B cell (primary cell): ENCODE measurements at regions not wholly inside any gene's neighbourhood (a gene's known extent, or its start where the extent isn't known, plus 50 kb on each side); places are given as distances from the start of the nearest gene placed in this dataset.

Experiments
- ATAC-seq: fragments of 200-7000 bp; cut with Tn5 transposase; one replicate; pipeline ENCODE4 v1.10.0; 2021; ENCODE audit warnings: low read depth, mild to moderate bottlenecking, moderate number of reproducible peaks, moderate library complexity
- CTCF ChIA-PET: fragments of 350-600 bp; sonication (Branson Sonifier 250); formaldehyde crosslinking; loops from one replicate; lab custom pipeline; 2021; ENCODE audit warnings: antibody characterized with exemption, inconsistent platforms; lab: Charles Lee
- POLR2A ChIA-PET: fragments of 350-600 bp; sonication (Branson Sonifier 250); formaldehyde crosslinking; loops from one replicate; lab custom pipeline; 2021; ENCODE audit warnings: antibody characterized with exemption; lab: Charles Lee
- DNase-seq: peaks from one replicate; pipeline ENCODE4 v3.0.0; 2013
- H2AFZ ChIP-seq: 2 replicates; pipeline ENCODE4 v1.6.1; 2012; ENCODE audit warnings: mild to moderate bottlenecking, low read depth, low read length; ENCODE audit not compliant: insufficient read depth, poor library complexity, severe bottlenecking
- H3K27ac ChIP-seq, 2 donors: 1 replicate in 1 of 2; 2 replicates in 1 of 2; pipeline ENCODE4 v1.5.1; 2012 to 2013; ENCODE audit warnings: low read length in 2 of 2, mild to moderate bottlenecking in 2 of 2, moderate library complexity in 1 of 2
- H3K27me3 ChIP-seq, 4 experiments: fragments of 200-600 bp in 1 of 4; sonication (generic) in 1 of 4; replicated peaks in 1 of 4; 1 replicate in 2 of 4; 2 replicates in 2 of 4; pipeline versions ENCODE4 v1.6.1 to v1.7.0; 2013 to 2016; ENCODE audit warnings: low read length in 3 of 4, mild to moderate bottlenecking in 2 of 4, mixed read lengths in 1 of 4, moderate library complexity in 1 of 4; ENCODE audit not compliant: insufficient read depth in 4 of 4, control insufficient read depth in 3 of 4; ENCODE audit errors: control extremely low read depth in 1 of 4
- H3K36me3 ChIP-seq, 2 experiments: replicated peaks in 1 of 2; 1 replicate in 1 of 2; 2 replicates in 1 of 2; pipeline versions ENCODE4 v1.6.1 to v1.7.1; 2013; ENCODE audit warnings: low read length in 1 of 2; ENCODE audit not compliant: insufficient read depth in 2 of 2, control insufficient read depth in 1 of 2; ENCODE audit errors: control extremely low read depth in 1 of 2, extremely low read depth in 1 of 2
- H3K4me1 ChIP-seq, 2 donors: fragments of 200-600 bp in 1 of 2; sonication (generic) in 1 of 2; 1 replicate in 1 of 2; 2 replicates in 1 of 2; pipeline versions ENCODE4 v1.5.1 to v1.6.1; 2013 to 2017; ENCODE audit warnings: low read length in 2 of 2; ENCODE audit not compliant: control insufficient read depth in 2 of 2, insufficient read depth in 2 of 2
- H3K4me2 ChIP-seq: replicated peaks from 2 replicates; pipeline ENCODE3; 2012; ENCODE audit warnings: mild to moderate bottlenecking, low read depth, low read length; ENCODE audit not compliant: poor library complexity, severe bottlenecking
- H3K4me3 ChIP-seq, 5 experiments: fragments of 200-600 bp in 1 of 5; sonication (generic) in 1 of 5; 1 replicate in 3 of 5; 2 replicates in 2 of 5; pipeline versions ENCODE4 v1.5.1 to v1.7.0; 2011 to 2016; ENCODE audit warnings: low read length in 4 of 5, mild to moderate bottlenecking in 4 of 5, low read depth in 2 of 5, control low read depth in 1 of 5, moderate library complexity in 1 of 5; ENCODE audit not compliant: insufficient read depth in 1 of 5; ENCODE audit errors: control extremely low read depth in 1 of 5, extremely low read depth in 1 of 5
- H3K79me2 ChIP-seq: fragments of 200-600 bp; sonication (generic); one replicate; pipeline ENCODE4 v1.6.0; 2016; ENCODE audit warnings: low read length; ENCODE audit not compliant: control insufficient read depth, insufficient read depth
- H3K9ac ChIP-seq: fragments of 200-600 bp; sonication (generic); 2 replicates; pipeline ENCODE4 v1.6.1; 2017; ENCODE audit warnings: mild to moderate bottlenecking, low read length, moderate library complexity
- H3K9me3 ChIP-seq, 3 donors: one replicate each; pipeline versions ENCODE4 v1.6.1 to v1.7.1; 2013; ENCODE audit warnings: low read length in 2 of 3; ENCODE audit not compliant: control insufficient read depth in 2 of 3, insufficient read depth in 1 of 3; ENCODE audit errors: control extremely low read depth in 1 of 3
- H4K20me1 ChIP-seq: 2 replicates; pipeline ENCODE4 v1.6.0; 2012; ENCODE audit warnings: mild to moderate bottlenecking, low read length; ENCODE audit not compliant: insufficient read depth, control insufficient read depth, poor library complexity, severe bottlenecking
- H3K27ac Mint-ChIP-seq: one replicate; pipeline ENCODE4 v1.8.0; 2021; ENCODE audit warnings: mixed read lengths
- H3K27me3 Mint-ChIP-seq: one replicate; pipeline ENCODE4 v1.8.0; 2021; ENCODE audit warnings: mixed read lengths
- H3K4me1 Mint-ChIP-seq: one replicate; pipeline ENCODE4 v1.8.0; 2021; ENCODE audit warnings: mixed read lengths
- H3K4me3 Mint-ChIP-seq: one replicate; pipeline ENCODE4 v1.8.0; 2021; ENCODE audit warnings: mixed read lengths
- H3K9me3 Mint-ChIP-seq: one replicate; pipeline ENCODE4 v1.8.0; 2022; ENCODE audit warnings: mixed read lengths; ENCODE audit not compliant: insufficient read depth
- CTCF ChIP-seq: fragments of 200-600 bp; IDR thresholded peaks from one replicate; pipeline ENCODE4 v1.8.0; 2022; ENCODE audit warnings: antibody characterized with exemption, mild to moderate bottlenecking
- EZH2 ChIP-seq: IDR thresholded peaks from 2 replicates; pipeline ENCODE4 v1.6.1; 2012; ENCODE audit warnings: borderline replicate concordance, low read depth, mild to moderate bottlenecking, moderate library complexity, low read length; ENCODE audit not compliant: insufficient read depth, poor library complexity, severe bottlenecking
- WGBS: methylation state at CpG from one replicate; pipeline ENCODE4 v1.1.5; 2013; ENCODE audit warnings: missing lambda C conversion rate; ENCODE audit not compliant: insufficient coverage; 5-methylcytosine and 5-hydroxymethylcytosine counted together
- intact Hi-C: fragments of 100-400 bp; cut with micrococcal nuclease; formaldehyde crosslinking; loops from one replicate; pipeline ENCODE4 v1.10.0; 2022

GRCh38 chr2:228273159-228273558, 91.7 kb upstream of the SPHKAP start:
- Mint-ChIP-seq H3K4me1 (no peaks in the 10 kb centered on the region), H3K27me3 (no peaks in the 10 kb centered on the region), H3K4me3 (no peak overlapping the region), H3K27ac (no peak overlapping the region), H3K9me3 (peaks cover 9% of the 10 kb centered on the region)
- peaks cover 0 to 5% (median 0%) of the 10 kb centered on the region in 3 donors for H3K9me3 ChIP-seq
- H2AFZ ChIP-seq: no peak overlapping the region
- H3K4me1 ChIP-seq: no peaks in the 10 kb centered on the region
- ChIA-PET CTCF (no interaction called here), POLR2A (no interaction called here)
- intact Hi-C loops: no loop called here
- 92% methylated on average over 4 of the region's 6 CpGs for WGBS
- no peaks in the 10 kb centered on the region for H3K36me3 ChIP-seq
- H3K4me2 ChIP-seq: no peak overlapping the region
- DNase-seq: no peak
- no peaks in the 10 kb centered on the region for H3K79me2 ChIP-seq
- H3K4me3 ChIP-seq: no peak overlapping the region
- no peaks in the 10 kb centered on the region for H4K20me1 ChIP-seq
- H3K9ac ChIP-seq: no peak overlapping the region
- TF ChIP-seq CTCF: no peak
- H3K27me3 ChIP-seq: no peaks in the 10 kb centered on the region
- no peak overlapping the region for H3K27ac ChIP-seq
- no peak for ATAC-seq

DNA sequence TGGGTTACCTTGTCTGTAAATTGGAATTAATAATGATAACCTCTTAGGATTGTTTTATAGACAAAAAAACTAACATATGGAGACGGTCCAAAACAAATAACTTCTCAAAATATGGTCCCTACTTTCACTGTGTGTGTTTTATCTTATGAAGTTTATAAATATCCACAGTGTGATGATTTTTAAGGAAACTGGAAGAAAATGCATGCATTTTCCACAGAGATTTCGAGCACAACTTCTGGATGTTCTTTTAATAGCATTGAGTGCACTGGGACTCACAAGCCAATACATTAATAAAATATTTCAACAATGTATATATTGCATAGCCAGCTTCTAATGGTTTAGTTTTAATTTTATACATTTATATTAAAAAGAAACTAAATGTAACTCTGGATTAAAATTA, 87.9 kb upstream of the SPHKAP start:
- H3K9ac ChIP-seq: no peak overlapping the region
- no peak for ATAC-seq
- no peaks in the 10 kb centered on the region for H3K36me3 ChIP-seq
- intact Hi-C loops: no loop called here
- H3K4me1 ChIP-seq: no peaks in the 10 kb centered on the region
- no peaks in the 10 kb centered on the region for H3K27me3 ChIP-seq
- H3K79me2 ChIP-seq: no peaks in the 10 kb centered on the region
- no peaks in the 10 kb centered on the region for H4K20me1 ChIP-seq
- peaks cover 5% of the 10 kb centered on the region for H3K9me3 Mint-ChIP-seq
- H3K4me1 Mint-ChIP-seq: no peaks in the 10 kb centered on the region
- no peak overlapping the region for H2AFZ ChIP-seq
- no peak overlapping the region for H3K4me2 ChIP-seq
- ChIA-PET POLR2A (no interaction called here), CTCF (no interaction called here)
- no CpG with 5 or more reads among the region's 2 CpGs for WGBS
- H3K27me3 Mint-ChIP-seq: no peaks in the 10 kb centered on the region
- no peak for DNase-seq
- no peak overlapping the region for H3K4me3 Mint-ChIP-seq
- no peak overlapping the region for H3K27ac ChIP-seq
- TF ChIP-seq CTCF (no peak), EZH2 (no peak)
- H3K27ac Mint-ChIP-seq: no peak overlapping the region
- peaks cover 0 to 4% (median 0%) of the 10 kb centered on the region in 3 donors for H3K9me3 ChIP-seq
- H3K4me3 ChIP-seq: no peak overlapping the region
